Keratinocyte (primary cell): ENCODE measurements at regions not wholly inside any gene's neighbourhood (a gene's known extent, or its start where the extent isn't known, plus 50 kb on each side); places are given as distances from the start of the nearest gene placed in this dataset.

ENCODE experiments used
- DNase-seq: peaks from one replicate; pipeline ENCODE4 v3.0.0-alpha.2; 2011; ENCODE audit warnings: low read depth, missing footprints, low spot score
- FAIRE-seq: peaks from 2 replicates; lab custom pipeline; 2011; peaks lifted over from hg19 to GRCh38; lab: Jason Lieb, UNC
- H2AFZ ChIP-seq: 2 replicates; pipeline ENCODE4 v1.6.0; 2012; ENCODE audit warnings: low read length, control low read depth, inconsistent platforms; ENCODE audit not compliant: control insufficient read depth
- H3K27ac ChIP-seq: 2 replicates; pipeline ENCODE4 v1.5.1; 2011; ENCODE audit warnings: low read length; ENCODE audit not compliant: control insufficient read depth, insufficient read depth
- H3K27me3 ChIP-seq: 3 replicates; pipeline ENCODE4 v1.6.0; 2011; ENCODE audit warnings: low read length; ENCODE audit not compliant: control insufficient read depth, insufficient read depth; ENCODE audit errors: extremely low read depth
- H3K36me3 ChIP-seq, 2 experiments: 2 replicates in 1 of 2; 3 replicates in 1 of 2; pipeline ENCODE4 v1.5.1; 2011; ENCODE audit warnings: low read length in 2 of 2, mild to moderate bottlenecking in 1 of 2; ENCODE audit not compliant: control insufficient read depth in 2 of 2, insufficient read depth in 2 of 2; ENCODE audit errors: extremely low read depth in 1 of 2
- H3K4me1 ChIP-seq: 3 replicates; pipeline ENCODE4 v1.5.1; 2011; ENCODE audit warnings: low read length; ENCODE audit not compliant: control insufficient read depth, insufficient read depth; ENCODE audit errors: extremely low read depth
- H3K4me2 ChIP-seq: 3 replicates; pipeline ENCODE4 v1.6.0; 2011; ENCODE audit warnings: low read depth, low read length; ENCODE audit not compliant: control insufficient read depth, insufficient read depth; ENCODE audit errors: extremely low read depth
- H3K4me3 ChIP-seq, 3 experiments: fragments of 200-600 bp in 1 of 3; sonication (generic) in 1 of 3; 2 replicates in 2 of 3; 3 replicates in 1 of 3; pipeline ENCODE4 v1.5.1; 2011 to 2016; ENCODE audit warnings: low read length in 3 of 3, mild to moderate bottlenecking in 3 of 3, control low read depth in 2 of 3, inconsistent platforms in 1 of 3, low read depth in 1 of 3, mixed read lengths in 1 of 3, mixed run types in 1 of 3, moderate library complexity in 1 of 3; ENCODE audit not compliant: control insufficient read depth in 2 of 3, insufficient read depth in 2 of 3; ENCODE audit errors: extremely low read depth in 1 of 3
- H3K79me2 ChIP-seq: 2 replicates; pipeline ENCODE4 v1.6.0; 2012; ENCODE audit warnings: low read length; ENCODE audit not compliant: control insufficient read depth, insufficient read depth
- H3K9ac ChIP-seq: 3 replicates; pipeline ENCODE4 v1.6.0; 2011; ENCODE audit warnings: low read length; ENCODE audit not compliant: control insufficient read depth, insufficient read depth; ENCODE audit errors: extremely low read depth
- H3K9me1 ChIP-seq: 3 replicates; pipeline ENCODE4 v1.6.0; 2011; ENCODE audit warnings: low read length; ENCODE audit not compliant: control insufficient read depth, insufficient read depth; ENCODE audit errors: extremely low read depth
- H3K9me3 ChIP-seq: 2 replicates; pipeline ENCODE4 v1.5.1; 2012; ENCODE audit warnings: low read depth, low read length; ENCODE audit not compliant: control insufficient read depth
- H4K20me1 ChIP-seq: 3 replicates; pipeline ENCODE4 v1.6.0; 2011; ENCODE audit warnings: low read length; ENCODE audit not compliant: control insufficient read depth, insufficient read depth; ENCODE audit errors: extremely low read depth
- EZH2 ChIP-seq: IDR thresholded peaks from one replicate; pipeline ENCODE4 v1.6.1; 2012; ENCODE audit warnings: inconsistent platforms, mild to moderate bottlenecking, low read length, moderate library complexity
- dilution Hi-C: fragments of 300-500 bp; cut with MboI; formaldehyde crosslinking; loops from one replicate; pipeline ENCODE4 v1.7.0; 2020; ENCODE audit warnings: low sequenced_read_pairs; ENCODE audit not compliant: extremely low pct_ligation_motif_present
- TF ChIP-seq, protein P1 (sequence below), 3 experiments: IDR thresholded peaks in 1 of 3; conservative IDR thresholded peaks in 1 of 3; optimal IDR thresholded peaks in 1 of 3; 2 replicates in 2 of 3; 3 replicates in 1 of 3; pipeline versions ENCODE3 to v1.5.1; 2011; ENCODE audit warnings: low read length in 3 of 3, mild to moderate bottlenecking in 3 of 3, moderate library complexity in 2 of 3, control low read depth in 1 of 3, inconsistent platforms in 1 of 3; ENCODE audit not compliant: insufficient read depth in 2 of 3; ENCODE audit errors: extremely low read depth in 1 of 3

DNA sequence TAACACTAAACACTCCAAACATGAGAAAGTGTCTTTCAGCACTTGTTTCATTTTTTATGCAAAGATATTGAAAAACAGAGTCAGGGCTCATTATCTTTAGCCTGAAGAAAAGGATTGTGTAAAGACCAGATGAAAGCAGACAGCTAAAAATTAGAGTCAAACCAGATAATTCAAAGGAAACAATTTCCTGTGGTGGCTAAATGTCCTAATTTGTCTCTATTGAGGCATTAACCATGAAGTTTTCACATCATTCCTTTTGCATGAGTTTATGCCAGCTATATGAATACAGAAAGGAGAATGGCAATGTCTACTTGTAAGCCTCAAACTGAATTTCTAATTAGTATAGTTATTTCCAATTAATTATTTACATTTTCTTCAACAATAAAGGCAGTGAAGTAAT is 338.5 kb downstream of the FSCB start:
- FAIRE-seq = no peak
- no peaks in the 10 kb centered on the region for H3K79me2 ChIP-seq

DNA sequence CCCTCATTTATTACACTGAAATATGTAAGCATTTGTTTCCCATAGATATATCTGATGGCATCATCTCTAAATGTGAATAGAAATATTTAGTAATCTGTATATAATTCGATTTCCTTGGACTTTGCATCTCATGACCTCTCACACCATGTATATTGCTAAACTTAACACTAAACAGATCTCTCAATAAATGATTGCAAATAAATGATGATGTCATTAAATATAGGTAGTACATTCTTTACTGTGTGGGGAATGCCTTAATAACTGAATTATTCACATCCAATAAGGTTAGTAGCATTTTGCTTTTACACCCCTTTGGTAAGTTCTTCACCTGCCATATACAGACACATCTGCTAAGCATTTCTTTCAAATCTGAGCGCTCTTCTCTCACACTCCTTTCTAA is 340.5 kb downstream of the FSCB start:
- Histone ChIP-seq H3K4me2 (no peak overlapping the region), H3K79me2 (no peaks in the 10 kb centered on the region), H3K27me3 (no peaks in the 10 kb centered on the region), H3K4me1 (no peaks in the 10 kb centered on the region), H3K9ac (no peak overlapping the region), H3K27ac (no peak overlapping the region), H3K4me3 (no peak overlapping the region), H3K36me3 (no peaks in the 10 kb centered on the region), H4K20me1 (no peaks in the 10 kb centered on the region), H3K9me3 (peaks cover 1% of the 10 kb centered on the region), H2AFZ (no peak overlapping the region), H3K9me1 (no peaks in the 10 kb centered on the region)
- TF ChIP-seq, protein P1, sequence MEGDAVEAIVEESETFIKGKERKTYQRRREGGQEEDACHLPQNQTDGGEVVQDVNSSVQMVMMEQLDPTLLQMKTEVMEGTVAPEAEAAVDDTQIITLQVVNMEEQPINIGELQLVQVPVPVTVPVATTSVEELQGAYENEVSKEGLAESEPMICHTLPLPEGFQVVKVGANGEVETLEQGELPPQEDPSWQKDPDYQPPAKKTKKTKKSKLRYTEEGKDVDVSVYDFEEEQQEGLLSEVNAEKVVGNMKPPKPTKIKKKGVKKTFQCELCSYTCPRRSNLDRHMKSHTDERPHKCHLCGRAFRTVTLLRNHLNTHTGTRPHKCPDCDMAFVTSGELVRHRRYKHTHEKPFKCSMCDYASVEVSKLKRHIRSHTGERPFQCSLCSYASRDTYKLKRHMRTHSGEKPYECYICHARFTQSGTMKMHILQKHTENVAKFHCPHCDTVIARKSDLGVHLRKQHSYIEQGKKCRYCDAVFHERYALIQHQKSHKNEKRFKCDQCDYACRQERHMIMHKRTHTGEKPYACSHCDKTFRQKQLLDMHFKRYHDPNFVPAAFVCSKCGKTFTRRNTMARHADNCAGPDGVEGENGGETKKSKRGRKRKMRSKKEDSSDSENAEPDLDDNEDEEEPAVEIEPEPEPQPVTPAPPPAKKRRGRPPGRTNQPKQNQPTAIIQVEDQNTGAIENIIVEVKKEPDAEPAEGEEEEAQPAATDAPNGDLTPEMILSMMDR (optimal IDR thresholded peaks at IDR 0.05 in 1 of 3, IDR thresholded peaks at IDR 0.05 in 1 of 3, conservative IDR thresholded peaks at IDR 0.05 in 1 of 3; ENCODE audit: extremely low read depth in 1 of 3, insufficient read depth in 2 of 3, low read length in 3 of 3) = no peak
- TF ChIP-seq EZH2 = no peak
- DNase-seq (no peak), FAIRE-seq (no peak)
- dilution Hi-C loops = no loop called here

More for the DNA sequence above, 338.5 kb downstream of the FSCB start:
- Histone ChIP-seq H3K27me3 (no peaks in the 10 kb centered on the region), H3K9ac (no peak overlapping the region), H4K20me1 (no peaks in the 10 kb centered on the region), H3K9me3 (no peaks in the 10 kb centered on the region), H3K36me3 (no peaks in the 10 kb centered on the region), H3K9me1 (no peaks in the 10 kb centered on the region), H3K4me1 (no peaks in the 10 kb centered on the region), H3K27ac (no peak overlapping the region), H3K4me2 (no peak overlapping the region), H3K4me3 (no peak overlapping the region), H2AFZ (no peak overlapping the region)
- dilution Hi-C loops = no loop called here
- TF ChIP-seq EZH2 = no peak
- TF ChIP-seq, protein P1 (optimal IDR thresholded peaks at IDR 0.05 in 1 of 3, IDR thresholded peaks at IDR 0.05 in 1 of 3, conservative IDR thresholded peaks at IDR 0.05 in 1 of 3; ENCODE audit: extremely low read depth in 1 of 3, insufficient read depth in 2 of 3, low read length in 3 of 3) = no peak
- DNase-seq = no peak
